Osteoblast (primary cell): ENCODE measurements at regions not wholly inside any gene's neighbourhood (a gene's known extent, or its start where the extent isn't known, plus 50 kb on each side); places are given as distances from the start of the nearest gene placed in this dataset.

ENCODE experiments used
- DNase-seq: peaks from one replicate; pipeline ENCODE4 v3.0.0; 2011; ENCODE audit warnings: low spot score, mixed read lengths; ENCODE audit not compliant: insufficient read length; ENCODE audit errors: missing footprints
- H2AFZ ChIP-seq: 2 replicates; pipeline ENCODE4 v1.6.0; 2011; ENCODE audit warnings: mild to moderate bottlenecking, low read length
- H3K27ac ChIP-seq: 2 replicates; pipeline ENCODE4 v1.5.1; 2011; ENCODE audit warnings: mild to moderate bottlenecking, low read depth, low read length, moderate library complexity
- H3K27me3 ChIP-seq: 2 replicates; pipeline ENCODE4 v1.6.0; 2012; ENCODE audit warnings: mild to moderate bottlenecking, control low read depth, inconsistent platforms, low read length, moderate library complexity; ENCODE audit not compliant: insufficient read depth
- H3K36me3 ChIP-seq: 2 replicates; pipeline ENCODE4 v1.5.1; 2011; ENCODE audit warnings: mild to moderate bottlenecking, low read length, control low read depth, moderate library complexity; ENCODE audit not compliant: insufficient read depth
- H3K4me1 ChIP-seq: 2 replicates; pipeline ENCODE4 v1.5.1; 2011; ENCODE audit warnings: mild to moderate bottlenecking, low read length, control low read depth, moderate library complexity; ENCODE audit not compliant: insufficient read depth
- H3K4me2 ChIP-seq: 2 replicates; pipeline ENCODE4 v1.6.0; 2011; ENCODE audit warnings: mild to moderate bottlenecking, low read length; ENCODE audit not compliant: insufficient read depth
- H3K4me3 ChIP-seq: fragments of 200-600 bp; sonication (generic); 3 replicates; pipeline ENCODE4 v1.5.1; 2012; ENCODE audit warnings: mild to moderate bottlenecking, low read length, inconsistent platforms; ENCODE audit not compliant: insufficient read depth
- H3K79me2 ChIP-seq: 2 replicates; pipeline ENCODE4 v1.6.0; 2012; ENCODE audit warnings: mild to moderate bottlenecking, low read length, control low read depth, inconsistent platforms; ENCODE audit not compliant: insufficient read depth
- H3K9me3 ChIP-seq: 2 replicates; pipeline ENCODE4 v1.5.1; 2011; ENCODE audit warnings: low read depth, low read length, control low read depth
- H4K20me1 ChIP-seq: 2 replicates; pipeline ENCODE4 v1.6.0; 2012; ENCODE audit warnings: mild to moderate bottlenecking, low read length, control low read depth; ENCODE audit not compliant: insufficient read depth
- TF ChIP-seq, protein P1 (sequence below): IDR thresholded peaks from 2 replicates; pipeline ENCODE4 v1.5.1; 2011; ENCODE audit warnings: mild to moderate bottlenecking, low read depth, low read length, moderate library complexity; ENCODE audit errors: extremely low read depth

GRCh38 chr3:35492841-35493240 is 146.5 kb upstream of the ARPP21 start:
- Histone ChIP-seq H3K27ac (no peak overlapping the region), H3K4me3 (no peak overlapping the region), H3K79me2 (no peaks in the 10 kb centered on the region), H3K4me2 (no peak overlapping the region), H3K4me1 (no peaks in the 10 kb centered on the region), H3K9me3 (no peaks in the 10 kb centered on the region), H3K36me3 (no peaks in the 10 kb centered on the region), H2AFZ (no peak overlapping the region), H4K20me1 (no peaks in the 10 kb centered on the region), H3K27me3 (no peaks in the 10 kb centered on the region)
- TF ChIP-seq, protein P1, sequence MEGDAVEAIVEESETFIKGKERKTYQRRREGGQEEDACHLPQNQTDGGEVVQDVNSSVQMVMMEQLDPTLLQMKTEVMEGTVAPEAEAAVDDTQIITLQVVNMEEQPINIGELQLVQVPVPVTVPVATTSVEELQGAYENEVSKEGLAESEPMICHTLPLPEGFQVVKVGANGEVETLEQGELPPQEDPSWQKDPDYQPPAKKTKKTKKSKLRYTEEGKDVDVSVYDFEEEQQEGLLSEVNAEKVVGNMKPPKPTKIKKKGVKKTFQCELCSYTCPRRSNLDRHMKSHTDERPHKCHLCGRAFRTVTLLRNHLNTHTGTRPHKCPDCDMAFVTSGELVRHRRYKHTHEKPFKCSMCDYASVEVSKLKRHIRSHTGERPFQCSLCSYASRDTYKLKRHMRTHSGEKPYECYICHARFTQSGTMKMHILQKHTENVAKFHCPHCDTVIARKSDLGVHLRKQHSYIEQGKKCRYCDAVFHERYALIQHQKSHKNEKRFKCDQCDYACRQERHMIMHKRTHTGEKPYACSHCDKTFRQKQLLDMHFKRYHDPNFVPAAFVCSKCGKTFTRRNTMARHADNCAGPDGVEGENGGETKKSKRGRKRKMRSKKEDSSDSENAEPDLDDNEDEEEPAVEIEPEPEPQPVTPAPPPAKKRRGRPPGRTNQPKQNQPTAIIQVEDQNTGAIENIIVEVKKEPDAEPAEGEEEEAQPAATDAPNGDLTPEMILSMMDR, result no peak
- DNase-seq, result no peak

- no peak overlapping the region for H3K4me2 ChIP-seq
- H3K79me2 ChIP-seq, result no peaks in the 10 kb centered on the region
- no peaks in the 10 kb centered on the region for H3K9me3 ChIP-seq
- no peaks in the 10 kb centered on the region for H3K36me3 ChIP-seq
- H4K20me1 ChIP-seq, result no peaks in the 10 kb centered on the region
- TF ChIP-seq, protein P1, result no peak
- no peak for DNase-seq
- no peaks in the 10 kb centered on the region for H3K27me3 ChIP-seq
- no peak overlapping the region for H3K4me3 ChIP-seq
- H3K27ac ChIP-seq, result no peak overlapping the region
- no peak overlapping the region for H2AFZ ChIP-seq
- H3K4me1 ChIP-seq, result no peaks in the 10 kb centered on the region
These were observed 140.7 kb upstream of the ARPP21 start for GRCh38 chr3:35498506-35499210.

GRCh38 chr3:35500641-35501350 is 138.5 kb upstream of the ARPP21 start:
- no peak overlapping the region for H3K27ac ChIP-seq
- H3K9me3 ChIP-seq, result no peaks in the 10 kb centered on the region
- no peak overlapping the region for H2AFZ ChIP-seq
- no peaks in the 10 kb centered on the region for H4K20me1 ChIP-seq
- no peak overlapping the region for H3K4me2 ChIP-seq
- TF ChIP-seq, protein P1, result no peak
- H3K79me2 ChIP-seq, result no peaks in the 10 kb centered on the region
- no peak overlapping the region for H3K4me3 ChIP-seq
- no peaks in the 10 kb centered on the region for H3K36me3 ChIP-seq
- H3K27me3 ChIP-seq, result no peaks in the 10 kb centered on the region
- DNase-seq, result no peak
- no peaks in the 10 kb centered on the region for H3K4me1 ChIP-seq

- H2AFZ ChIP-seq, result no peak overlapping the region
- no peak overlapping the region for H3K4me3 ChIP-seq
- no peak for DNase-seq
- H3K4me1 ChIP-seq, result no peaks in the 10 kb centered on the region
- no peaks in the 10 kb centered on the region for H4K20me1 ChIP-seq
- H3K36me3 ChIP-seq, result no peaks in the 10 kb centered on the region
- H3K79me2 ChIP-seq, result no peaks in the 10 kb centered on the region
- TF ChIP-seq, protein P1, result no peak
- no peak overlapping the region for H3K4me2 ChIP-seq
- H3K27ac ChIP-seq, result no peak overlapping the region
- H3K9me3 ChIP-seq, result no peaks in the 10 kb centered on the region
- no peaks in the 10 kb centered on the region for H3K27me3 ChIP-seq
These were observed 136.6 kb upstream of the ARPP21 start for GRCh38 chr3:35502699-35503098.
